ENCODE measurements at regions not wholly inside any gene's neighbourhood (a gene's known extent, or its start where the extent isn't known, plus 50 kb on each side); places are given as distances from the start of the nearest gene placed in this dataset.

GRCh38 chr11:91178366-91178765 lies 955.5 kb upstream of the CHORDC1 start:
- no peaks in the 10 kb centered on the region for H3K27me3 ChIP-seq (ENCODE audit: control insufficient read depth in 2 of 2, insufficient read depth in 2 of 2, low read length in 2 of 2)
- no CpG with 5 or more reads among the region's 1 CpG for WGBS (ENCODE audit: insufficient coverage)

DNA sequence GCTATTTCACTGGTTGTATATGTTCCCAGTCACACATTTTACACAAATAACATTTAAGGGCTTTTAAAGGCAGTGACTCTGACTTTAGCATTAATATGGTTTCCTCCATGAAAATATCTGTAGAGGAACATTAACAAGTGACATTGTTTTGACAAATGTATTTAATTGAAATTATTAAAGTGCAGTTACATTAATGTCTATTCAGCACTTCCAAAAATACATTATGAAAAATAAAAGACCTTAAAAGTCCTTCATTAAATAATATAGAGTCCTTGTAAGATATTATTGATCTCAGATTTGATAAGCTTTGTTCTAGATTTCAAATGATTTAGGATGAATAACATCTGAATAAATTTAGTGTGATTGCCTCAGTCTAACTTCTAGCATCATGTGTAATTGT lies 951.9 kb upstream of the CHORDC1 start:
- H3K4me3 Mint-ChIP-seq, result no peak overlapping the region

More at GRCh38 chr11:91178366-91178765, 955.5 kb upstream of the CHORDC1 start:
- peaks cover 0 to 7% (median 3%) of the 10 kb centered on the region in 7 donors for H3K9me3 Mint-ChIP-seq
- Histone ChIP-seq H3K4me2 (replicated peaks; ENCODE audit: extremely low read depth, low read length, poor library complexity, severe bottlenecking) (no peak overlapping the region), H3K27ac (ENCODE audit: low read depth in 1 of 2, low read length in 2 of 2) (no peak overlapping the region), H3K4me3 (replicated peaks in 1 of 3; ENCODE audit: low read depth in 2 of 3, low read length in 3 of 3) (no peak overlapping the region), H3K9me3 (replicated peaks in 1 of 2; ENCODE audit: control insufficient read depth in 1 of 2, insufficient read depth in 1 of 2, low read length in 2 of 2) (peaks cover 4 to 5% of the 10 kb centered on the region in 2 donors), H3K36me3 (replicated peaks in 1 of 2; ENCODE audit: control insufficient read depth in 1 of 2, insufficient read depth in 2 of 2, low read length in 2 of 2) (no peaks in the 10 kb centered on the region), H2AFZ (ENCODE audit: insufficient read depth, low read depth, low read length, poor library complexity, severe bottlenecking) (no peak overlapping the region), H3K4me1 (ENCODE audit: control insufficient read depth in 1 of 2, insufficient read depth in 2 of 2, low read length in 2 of 2) (no peaks in the 10 kb centered on the region), H3K9ac (ENCODE audit: insufficient read depth, low read length, poor library complexity, severe bottlenecking) (no peak overlapping the region), H3K79me2 (ENCODE audit: insufficient read depth, low read length) (no peaks in the 10 kb centered on the region), H4K20me1 (ENCODE audit: insufficient read depth, low read length) (no peaks in the 10 kb centered on the region)
- intact Hi-C loops (cut with micrococcal nuclease), result no loop called here
- H3K4me1 Mint-ChIP-seq, result no peaks in the 10 kb centered on the region
- DNase-seq, result no peak
- no peak for TF ChIP-seq CTCF (IDR thresholded peaks at IDR 0.05)
- no peak overlapping the region for H3K4me3 Mint-ChIP-seq
- H3K36me3 Mint-ChIP-seq, result no peaks in the 10 kb centered on the region
- peaks cover 0 to 2% (median 0%) of the 10 kb centered on the region in 3 donors for H3K27me3 Mint-ChIP-seq (ENCODE audit: low read depth in 3 of 3)
- H3K27ac Mint-ChIP-seq, result no peak overlapping the region

More for the DNA sequence above, 951.9 kb upstream of the CHORDC1 start:
- no peaks in the 10 kb centered on the region for H3K36me3 ChIP-seq (replicated peaks in 1 of 2; ENCODE audit: control insufficient read depth in 1 of 2, insufficient read depth in 2 of 2, low read length in 2 of 2)
- H3K79me2 ChIP-seq (ENCODE audit: insufficient read depth, low read length), result no peaks in the 10 kb centered on the region
- no peaks in the 10 kb centered on the region for H3K9me3 ChIP-seq (replicated peaks in 1 of 2; ENCODE audit: control insufficient read depth in 1 of 2, insufficient read depth in 1 of 2, low read length in 2 of 2)
- H2AFZ ChIP-seq (ENCODE audit: insufficient read depth, low read depth, low read length, poor library complexity, severe bottlenecking), result no peak overlapping the region
- intact Hi-C loops (cut with micrococcal nuclease), result no loop called here
- Mint-ChIP-seq H3K36me3 (no peaks in the 10 kb centered on the region), H3K27me3 (ENCODE audit: low read depth in 3 of 3) (peaks cover 0 to 3% (median 1%) of the 10 kb centered on the region in 3 donors), H3K4me1 (no peaks in the 10 kb centered on the region), H3K9me3 (peaks cover 0 to 6% (median 2%) of the 10 kb centered on the region in 7 donors), H3K27ac (no peak overlapping the region)
- no peaks in the 10 kb centered on the region for H4K20me1 ChIP-seq (ENCODE audit: insufficient read depth, low read length)
- H3K4me3 ChIP-seq (replicated peaks in 1 of 3; ENCODE audit: low read depth in 2 of 3, low read length in 3 of 3), result no peak overlapping the region
- no peaks in the 10 kb centered on the region for H3K4me1 ChIP-seq (ENCODE audit: control insufficient read depth in 1 of 2, insufficient read depth in 2 of 2, low read length in 2 of 2)
- no peak overlapping the region for H3K4me2 ChIP-seq (replicated peaks; ENCODE audit: extremely low read depth, low read length, poor library complexity, severe bottlenecking)
- no peak for DNase-seq
- H3K27ac ChIP-seq (ENCODE audit: low read depth in 1 of 2, low read length in 2 of 2), result no peak overlapping the region
- no peak overlapping the region for H3K9ac ChIP-seq (ENCODE audit: insufficient read depth, low read length, poor library complexity, severe bottlenecking)
- no peak for TF ChIP-seq CTCF (IDR thresholded peaks at IDR 0.05)
- no peaks in the 10 kb centered on the region for H3K27me3 ChIP-seq (ENCODE audit: control insufficient read depth in 2 of 2, insufficient read depth in 2 of 2, low read length in 2 of 2)

Data from CD14-positive monocyte (primary cell).